ENCODE measurements at regions not wholly inside any gene's neighbourhood (a gene's known extent, or its start where the extent isn't known, plus 50 kb on each side); places are given as distances from the start of the nearest gene placed in this dataset.

GRCh38 chr10:105843786-105844185, 1202.7 kb downstream of the SORCS3 start:
- TF ChIP-seq TARDBP (IDR thresholded peaks at IDR 0.05) (no peak), FOXM1 (IDR thresholded peaks at IDR 0.05; ENCODE audit: borderline replicate concordance) (no peak), HDGF (IDR thresholded peaks at IDR 0.05; ENCODE audit: borderline replicate concordance) (no peak), SP1 (IDR thresholded peaks at IDR 0.05) (no peak), PKNOX1 (IDR thresholded peaks at IDR 0.05) (no peak), CTBP1 (IDR thresholded peaks at IDR 0.05; ENCODE audit: borderline replicate concordance) (no peak), ZNF384 (IDR thresholded peaks at IDR 0.05) (no peak), NFRKB (IDR thresholded peaks at IDR 0.05) (no peak), FOXK2 (IDR thresholded peaks at IDR 0.05) (no peak), BHLHE40 (IDR thresholded peaks at IDR 0.05; ENCODE audit: borderline replicate concordance) (no peak), L3MBTL2 (conservative IDR thresholded peaks at IDR 0.05) (no peak)

Measured in HEK293T (cell line).